Natural killer cell (primary cell): ENCODE measurements at regions not wholly inside any gene's neighbourhood (a gene's known extent, or its start where the extent isn't known, plus 50 kb on each side); places are given as distances from the start of the nearest gene placed in this dataset.

Experiments
- ATAC-seq, 3 donors: fragments of 150-1000 bp in 2 of 3; fragments of 200-7000 bp in 1 of 3; cut with Tn5 transposase; 1 replicate in 1 of 3; 2 replicates in 2 of 3; pipeline ENCODE4 v1.10.0; 2021; ENCODE audit warnings: mild to moderate bottlenecking in 2 of 3, moderate library complexity in 2 of 3
- DNase-seq, 2 donors: peaks; one replicate each; pipeline versions ENCODE4 v3.0.0 to v3.0.0-alpha.2; 2013 to 2021; ENCODE audit warnings: mixed read lengths in 1 of 2
- H3K27ac ChIP-seq: one replicate; pipeline ENCODE4 v1.5.1; 2013; ENCODE audit warnings: mild to moderate bottlenecking, low read length
- H3K27me3 ChIP-seq: one replicate; pipeline ENCODE4 v1.6.1; 2013; ENCODE audit warnings: low read length; ENCODE audit not compliant: control insufficient read depth, insufficient read depth
- H3K36me3 ChIP-seq: one replicate; pipeline ENCODE4 v1.6.1; 2013; ENCODE audit warnings: low read length; ENCODE audit not compliant: control insufficient read depth, insufficient read depth
- H3K4me1 ChIP-seq: one replicate; pipeline ENCODE4 v1.6.1; 2013; ENCODE audit warnings: low read length; ENCODE audit not compliant: control insufficient read depth, insufficient read depth
- H3K4me3 ChIP-seq: one replicate; pipeline ENCODE4 v1.5.1; 2013; ENCODE audit warnings: low read length
- H3K9me3 ChIP-seq: one replicate; pipeline ENCODE4 v1.6.1; 2013; ENCODE audit warnings: low read length; ENCODE audit not compliant: control insufficient read depth, insufficient read depth
- H3K27ac Mint-ChIP-seq, 2 donors: one replicate each; pipeline ENCODE4 v1.8.0; 2022; ENCODE audit warnings: mild to moderate bottlenecking in 2 of 2, mixed read lengths in 2 of 2, moderate library complexity in 1 of 2
- H3K27me3 Mint-ChIP-seq, 2 donors: one replicate each; pipeline ENCODE4 v1.8.0; 2022; ENCODE audit warnings: low read depth in 2 of 2, mixed read lengths in 2 of 2
- H3K36me3 Mint-ChIP-seq: one replicate; pipeline ENCODE4 v1.8.0; 2022; ENCODE audit warnings: mixed read lengths
- H3K4me1 Mint-ChIP-seq, 2 donors: one replicate each; pipeline ENCODE4 v1.8.0; 2022; ENCODE audit warnings: mixed read lengths in 2 of 2
- H3K4me3 Mint-ChIP-seq: one replicate; pipeline ENCODE4 v1.8.0; 2022; ENCODE audit warnings: mild to moderate bottlenecking, moderate library complexity, mixed read lengths
- H3K9me3 Mint-ChIP-seq, 2 donors: one replicate each; pipeline ENCODE4 v1.8.0; 2022; ENCODE audit warnings: mixed read lengths in 2 of 2
- WGBS: methylation state at CpG from one replicate; pipeline ENCODE4 v1.1.7; 2013; ENCODE audit warnings: missing lambda C conversion rate; ENCODE audit not compliant: insufficient coverage; 5-methylcytosine and 5-hydroxymethylcytosine counted together
- intact Hi-C: fragments of 100-400 bp; cut with micrococcal nuclease; formaldehyde crosslinking; loops from one replicate; pipeline ENCODE4 v1.14.2; 2022
- TF ChIP-seq, protein P1 (sequence below): fragments of 200-600 bp; IDR thresholded peaks from one replicate; pipeline ENCODE4 v1.8.0; 2022; ENCODE audit warnings: antibody characterized with exemption

DNA sequence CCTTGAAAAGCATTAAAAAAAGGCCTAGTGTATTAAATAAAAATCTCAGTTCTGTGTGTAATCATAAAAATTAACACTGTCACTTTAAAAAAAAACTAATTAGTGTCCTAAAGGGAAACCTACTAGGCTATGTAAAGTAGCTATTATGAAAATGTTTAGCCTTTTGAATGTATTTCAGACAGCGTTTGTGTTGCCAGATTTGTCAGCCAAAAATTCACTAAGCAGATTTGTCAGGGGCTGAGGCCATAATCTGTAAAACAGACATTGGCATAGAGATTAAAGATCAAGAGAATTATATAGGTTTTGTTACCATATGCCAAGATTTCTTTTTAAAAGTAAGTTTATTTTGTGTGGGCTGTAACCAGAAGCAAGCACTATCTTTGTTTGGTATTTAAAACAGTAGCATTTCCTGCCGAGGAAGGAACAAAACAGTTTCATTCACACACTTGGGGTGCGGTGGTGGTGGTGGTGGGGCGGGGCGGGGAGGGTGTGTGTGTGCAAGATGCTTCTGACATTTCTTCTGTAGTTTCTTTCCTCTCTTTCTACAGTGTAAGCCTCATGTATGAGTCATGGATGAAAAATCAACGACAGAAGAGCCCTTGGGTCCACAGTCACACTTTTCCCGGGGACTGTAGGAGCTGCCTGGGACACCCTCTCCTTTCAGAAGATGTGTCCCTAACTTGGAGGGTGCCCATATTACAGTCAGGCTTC, 328.5 kb upstream of the FANCL start:
- Histone ChIP-seq H3K4me3 (no peak overlapping the region), H3K4me1 (peaks cover 9% of the 10 kb centered on the region), H3K9me3 (no peaks in the 10 kb centered on the region), H3K36me3 (no peaks in the 10 kb centered on the region), H3K27ac (peak overlapping the region; percentile 30), H3K27me3 (no peaks in the 10 kb centered on the region)
- peak; percentile 83 to 90 (median 85) for ATAC-seq
- TF ChIP-seq, protein P1, sequence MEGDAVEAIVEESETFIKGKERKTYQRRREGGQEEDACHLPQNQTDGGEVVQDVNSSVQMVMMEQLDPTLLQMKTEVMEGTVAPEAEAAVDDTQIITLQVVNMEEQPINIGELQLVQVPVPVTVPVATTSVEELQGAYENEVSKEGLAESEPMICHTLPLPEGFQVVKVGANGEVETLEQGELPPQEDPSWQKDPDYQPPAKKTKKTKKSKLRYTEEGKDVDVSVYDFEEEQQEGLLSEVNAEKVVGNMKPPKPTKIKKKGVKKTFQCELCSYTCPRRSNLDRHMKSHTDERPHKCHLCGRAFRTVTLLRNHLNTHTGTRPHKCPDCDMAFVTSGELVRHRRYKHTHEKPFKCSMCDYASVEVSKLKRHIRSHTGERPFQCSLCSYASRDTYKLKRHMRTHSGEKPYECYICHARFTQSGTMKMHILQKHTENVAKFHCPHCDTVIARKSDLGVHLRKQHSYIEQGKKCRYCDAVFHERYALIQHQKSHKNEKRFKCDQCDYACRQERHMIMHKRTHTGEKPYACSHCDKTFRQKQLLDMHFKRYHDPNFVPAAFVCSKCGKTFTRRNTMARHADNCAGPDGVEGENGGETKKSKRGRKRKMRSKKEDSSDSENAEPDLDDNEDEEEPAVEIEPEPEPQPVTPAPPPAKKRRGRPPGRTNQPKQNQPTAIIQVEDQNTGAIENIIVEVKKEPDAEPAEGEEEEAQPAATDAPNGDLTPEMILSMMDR = no peak
- DNase-seq = peak; percentile 7 to 16
- H3K27ac Mint-ChIP-seq = peak overlapping the region; percentile 81 to 82
- no peaks in the 10 kb centered on the region for H3K36me3 Mint-ChIP-seq
- H3K4me3 Mint-ChIP-seq = peak overlapping the region; percentile 73
- WGBS = 40% methylated on average over 3 of the region's 7 CpGs
- no peaks in the 10 kb centered on the region for H3K27me3 Mint-ChIP-seq
- intact Hi-C loops = no loop called here
- H3K9me3 Mint-ChIP-seq = no peaks in the 10 kb centered on the region
- H3K4me1 Mint-ChIP-seq = peaks cover 32% of the 10 kb centered on the region in 2 donors

DNA sequence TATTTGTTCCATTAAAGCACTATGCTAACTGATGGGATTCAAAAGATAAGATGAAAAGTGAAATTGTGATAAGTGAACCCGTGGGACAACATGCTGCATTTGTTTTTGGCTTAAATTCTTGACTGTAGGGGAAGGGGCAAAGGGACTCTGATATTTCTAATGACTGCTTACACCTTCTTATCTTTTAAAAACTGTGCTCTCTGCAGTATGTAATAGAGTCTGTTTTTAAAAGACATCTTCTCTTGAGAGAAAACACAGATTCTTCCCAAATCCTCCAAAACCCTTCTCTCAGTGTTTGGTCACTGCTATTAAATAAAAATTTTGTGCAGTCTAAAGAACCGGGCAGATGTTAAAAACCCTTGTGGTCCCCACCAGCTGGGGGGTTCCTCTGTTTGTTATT, 327.8 kb upstream of the FANCL start:
- Mint-ChIP-seq H3K9me3 (no peaks in the 10 kb centered on the region), H3K4me1 (peaks cover 32% of the 10 kb centered on the region in 2 donors), H3K27me3 (no peaks in the 10 kb centered on the region), H3K36me3 (no peaks in the 10 kb centered on the region), H3K4me3 (peak overlapping the region; percentile 73), H3K27ac (peak overlapping the region; percentile 81 to 82)
- H3K4me1 ChIP-seq = peaks cover 9% of the 10 kb centered on the region
- TF ChIP-seq, protein P1 = no peak
- H3K9me3 ChIP-seq = no peaks in the 10 kb centered on the region
- intact Hi-C loops = no loop called here
- WGBS = 83% methylated on average over 1 of the region's 2 CpGs
- DNase-seq = no peak
- H3K27me3 ChIP-seq = no peaks in the 10 kb centered on the region
- H3K36me3 ChIP-seq = no peaks in the 10 kb centered on the region
- H3K27ac ChIP-seq = no peak overlapping the region
- no peak overlapping the region for H3K4me3 ChIP-seq
- no peak for ATAC-seq

DNA sequence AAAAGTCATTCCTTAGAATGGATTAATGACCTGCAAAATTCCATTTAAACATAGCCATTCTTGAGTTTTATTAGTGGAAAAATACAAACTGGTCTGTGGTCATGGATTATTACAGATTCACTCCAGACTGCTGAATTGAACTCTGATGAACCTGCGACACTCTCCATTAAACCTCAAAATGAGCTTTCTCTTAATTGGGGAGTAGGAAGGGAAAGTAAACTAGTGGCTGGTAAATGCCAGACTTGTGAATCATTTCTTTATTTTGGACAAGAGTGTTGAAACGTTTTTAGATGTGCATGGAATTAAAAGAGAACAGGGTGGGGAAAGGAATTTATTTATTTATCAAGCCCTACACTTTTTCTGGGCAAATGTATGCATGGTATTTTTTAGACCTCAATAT, 321.2 kb upstream of the FANCL start:
- Mint-ChIP-seq H3K36me3 (no peaks in the 10 kb centered on the region), H3K4me1 (no peaks in the 10 kb centered on the region), H3K4me3 (no peak overlapping the region), H3K9me3 (no peaks in the 10 kb centered on the region), H3K27me3 (no peaks in the 10 kb centered on the region), H3K27ac (no peak overlapping the region)
- no peak overlapping the region for H3K4me3 ChIP-seq
- DNase-seq = no peak
- no peaks in the 10 kb centered on the region for H3K4me1 ChIP-seq
- no peak overlapping the region for H3K27ac ChIP-seq
- H3K9me3 ChIP-seq = no peaks in the 10 kb centered on the region
- intact Hi-C loops = no loop called here
- ATAC-seq = no peak
- H3K36me3 ChIP-seq = no peaks in the 10 kb centered on the region
- TF ChIP-seq, protein P1 = no peak
- no peaks in the 10 kb centered on the region for H3K27me3 ChIP-seq
- WGBS = 75% methylated on average over 2 of the region's 2 CpGs

DNA sequence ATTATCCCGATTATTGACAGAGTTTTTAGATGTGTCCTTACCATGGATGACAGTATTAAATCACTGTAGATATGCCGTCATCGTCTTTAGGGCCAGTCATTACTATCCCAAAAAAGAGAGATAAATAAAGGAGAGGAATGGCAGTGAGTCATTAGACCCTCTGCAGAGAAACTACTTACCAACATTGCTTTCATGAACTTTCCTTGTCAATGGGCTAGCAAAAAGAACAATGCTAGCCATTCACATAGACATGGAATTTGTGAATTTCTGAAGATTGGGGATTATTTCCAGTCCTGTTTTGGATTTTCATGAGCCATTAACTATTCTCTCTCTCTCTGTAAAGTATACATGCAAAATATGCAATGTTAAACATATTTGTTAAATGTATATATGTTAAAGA, 319.4 kb upstream of the FANCL start:
- no peak for ATAC-seq
- intact Hi-C loops = no loop called here
- H3K36me3 Mint-ChIP-seq = no peaks in the 10 kb centered on the region

More for the DNA sequence above, 319.4 kb upstream of the FANCL start:
- no peaks in the 10 kb centered on the region for H3K27me3 ChIP-seq
- Mint-ChIP-seq H3K27me3 (no peaks in the 10 kb centered on the region), H3K9me3 (no peaks in the 10 kb centered on the region), H3K27ac (no peak overlapping the region), H3K4me3 (no peak overlapping the region), H3K4me1 (no peaks in the 10 kb centered on the region)
- TF ChIP-seq, protein P1 = no peak
- no peak overlapping the region for H3K27ac ChIP-seq
- no peaks in the 10 kb centered on the region for H3K36me3 ChIP-seq
- no peak for DNase-seq
- WGBS = 92% methylated on average over 3 of the region's 3 CpGs
- no peak overlapping the region for H3K4me3 ChIP-seq
- H3K4me1 ChIP-seq = no peaks in the 10 kb centered on the region
- no peaks in the 10 kb centered on the region for H3K9me3 ChIP-seq
